Parathyroid adenoma (tissue), 2 donors: ENCODE measurements at regions not wholly inside any gene's neighbourhood (a gene's known extent, or its start where the extent isn't known, plus 50 kb on each side); places are given as distances from the start of the nearest gene placed in this dataset.

ENCODE experiments used
- H2AFZ ChIP-seq: fragments of 300-600 bp; sonication (generic); one replicate; pipeline ENCODE4 v1.7.0; 2017; ENCODE audit warnings: antibody characterized with exemption, mild to moderate bottlenecking
- H3K27ac ChIP-seq: fragments of 300-600 bp; sonication (generic); one replicate; pipeline ENCODE4 v1.7.0; 2017
- H3K27me3 ChIP-seq: fragments of 300-600 bp; sonication (generic); one replicate; pipeline ENCODE4 v1.7.0; 2017; ENCODE audit warnings: low read length; ENCODE audit not compliant: control insufficient read depth, insufficient read depth
- H3K36me3 ChIP-seq: fragments of 300-600 bp; sonication (generic); one replicate; pipeline ENCODE4 v1.7.0; 2017; ENCODE audit warnings: low read length; ENCODE audit not compliant: control insufficient read depth, insufficient read depth
- H3K4me1 ChIP-seq: fragments of 300-600 bp; sonication (generic); one replicate; pipeline ENCODE4 v1.7.0; 2017; ENCODE audit warnings: control low read depth
- H3K4me2 ChIP-seq: fragments of 300-600 bp; sonication (generic); one replicate; pipeline ENCODE4 v1.7.0; 2017; ENCODE audit warnings: low read length
- H3K4me3 ChIP-seq: fragments of 300-600 bp; sonication (generic); one replicate; pipeline ENCODE4 v1.7.0; 2017; ENCODE audit warnings: low read depth, low read length
- H3K79me2 ChIP-seq: fragments of 300-600 bp; sonication (generic); one replicate; pipeline ENCODE4 v1.7.0; 2017; ENCODE audit warnings: control low read depth
- H3K9ac ChIP-seq: fragments of 300-600 bp; sonication (generic); one replicate; pipeline ENCODE4 v1.7.0; 2017; ENCODE audit warnings: mild to moderate bottlenecking
- H3K9me3 ChIP-seq: fragments of 300-600 bp; sonication (generic); one replicate; pipeline ENCODE4 v1.7.0; 2017; ENCODE audit warnings: low read length; ENCODE audit not compliant: control insufficient read depth
- TF ChIP-seq, protein P1 (sequence below): fragments of 300-600 bp; sonication (generic); IDR thresholded peaks from one replicate; pipeline ENCODE4 v1.7.0; 2017; ENCODE audit warnings: antibody characterized with exemption, mild to moderate bottlenecking
- donor health status: primary hyperparathyroidism.

DNA sequence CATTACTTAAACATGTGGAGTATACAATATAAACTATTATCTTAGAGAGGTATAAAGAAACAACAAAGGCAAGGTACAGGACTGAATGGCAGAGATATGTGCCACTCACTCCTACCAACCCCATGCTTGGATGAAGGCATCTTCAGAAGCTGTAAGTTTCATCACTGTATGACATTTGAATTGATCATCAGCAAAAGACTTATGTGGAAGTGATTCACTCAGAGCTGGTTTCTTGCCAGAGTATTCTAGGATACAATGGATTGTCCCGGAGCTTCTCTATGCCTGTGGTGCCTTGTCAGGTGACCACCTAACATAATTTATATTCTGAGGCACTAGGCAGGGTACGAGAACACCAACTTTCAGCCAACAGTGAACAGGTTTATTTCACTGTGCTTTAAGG lies 392.2 kb downstream of the PPP1R2C start:
- Histone ChIP-seq H2AFZ (no peak overlapping the region), H3K36me3 (no peaks in the 10 kb centered on the region), H3K27me3 (no peaks in the 10 kb centered on the region), H3K9ac (no peak overlapping the region), H3K4me3 (no peak overlapping the region), H3K9me3 (no peaks in the 10 kb centered on the region), H3K4me2 (no peak overlapping the region), H3K27ac (no peak overlapping the region), H3K79me2 (no peaks in the 10 kb centered on the region), H3K4me1 (no peaks in the 10 kb centered on the region)
- TF ChIP-seq, protein P1, sequence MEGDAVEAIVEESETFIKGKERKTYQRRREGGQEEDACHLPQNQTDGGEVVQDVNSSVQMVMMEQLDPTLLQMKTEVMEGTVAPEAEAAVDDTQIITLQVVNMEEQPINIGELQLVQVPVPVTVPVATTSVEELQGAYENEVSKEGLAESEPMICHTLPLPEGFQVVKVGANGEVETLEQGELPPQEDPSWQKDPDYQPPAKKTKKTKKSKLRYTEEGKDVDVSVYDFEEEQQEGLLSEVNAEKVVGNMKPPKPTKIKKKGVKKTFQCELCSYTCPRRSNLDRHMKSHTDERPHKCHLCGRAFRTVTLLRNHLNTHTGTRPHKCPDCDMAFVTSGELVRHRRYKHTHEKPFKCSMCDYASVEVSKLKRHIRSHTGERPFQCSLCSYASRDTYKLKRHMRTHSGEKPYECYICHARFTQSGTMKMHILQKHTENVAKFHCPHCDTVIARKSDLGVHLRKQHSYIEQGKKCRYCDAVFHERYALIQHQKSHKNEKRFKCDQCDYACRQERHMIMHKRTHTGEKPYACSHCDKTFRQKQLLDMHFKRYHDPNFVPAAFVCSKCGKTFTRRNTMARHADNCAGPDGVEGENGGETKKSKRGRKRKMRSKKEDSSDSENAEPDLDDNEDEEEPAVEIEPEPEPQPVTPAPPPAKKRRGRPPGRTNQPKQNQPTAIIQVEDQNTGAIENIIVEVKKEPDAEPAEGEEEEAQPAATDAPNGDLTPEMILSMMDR: no peak

DNA sequence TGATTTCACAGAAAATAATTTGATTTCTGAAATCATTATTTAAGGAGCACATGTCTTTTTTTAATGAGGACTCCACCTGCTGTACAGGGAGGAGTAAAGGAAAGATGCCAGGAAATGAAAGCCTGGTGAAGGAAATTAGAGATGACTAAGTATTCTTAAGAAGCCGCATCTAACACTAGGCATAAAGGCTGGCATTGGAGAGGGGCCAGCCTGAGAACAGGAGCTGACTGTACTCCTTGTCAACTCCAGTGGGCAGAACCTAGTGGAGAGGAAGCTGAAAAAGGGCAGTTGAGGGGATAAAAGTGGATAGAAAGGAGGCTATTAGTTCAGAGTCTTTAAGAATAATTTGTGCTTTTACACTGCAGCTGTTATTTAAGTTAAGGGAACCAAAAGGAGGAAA lies 393.0 kb downstream of the PPP1R2C start:
- H3K4me3 ChIP-seq: no peak overlapping the region

DNA sequence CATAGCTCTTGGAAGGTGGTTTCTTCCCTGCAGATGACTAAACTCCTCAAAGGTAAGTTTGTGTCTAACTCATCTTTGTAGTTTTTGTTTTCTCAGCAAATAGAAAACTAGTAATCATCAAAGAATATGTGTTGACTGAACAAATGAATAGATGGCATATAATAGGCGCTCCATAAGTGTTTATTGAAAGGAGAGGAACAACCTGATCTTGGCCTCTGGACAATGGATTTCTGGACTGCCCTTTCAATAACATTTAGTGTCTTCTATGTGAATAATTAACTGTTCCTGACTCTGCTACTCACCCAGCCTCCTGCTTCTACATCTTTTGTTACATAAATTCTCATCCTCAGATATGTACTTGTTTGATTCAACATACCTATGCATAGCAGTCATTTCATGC lies 399.1 kb downstream of the PPP1R2C start:
- no peak overlapping the region for H3K4me2 ChIP-seq
- no peaks in the 10 kb centered on the region for H3K36me3 ChIP-seq
- no peaks in the 10 kb centered on the region for H3K4me1 ChIP-seq
- H3K4me3 ChIP-seq: no peak overlapping the region
- TF ChIP-seq, protein P1: no peak
- no peak overlapping the region for H3K27ac ChIP-seq
- H2AFZ ChIP-seq: no peak overlapping the region
- no peaks in the 10 kb centered on the region for H3K9me3 ChIP-seq
- no peaks in the 10 kb centered on the region for H3K27me3 ChIP-seq
- no peak overlapping the region for H3K9ac ChIP-seq
- H3K79me2 ChIP-seq: no peaks in the 10 kb centered on the region

More for the DNA sequence above, 393.0 kb downstream of the PPP1R2C start:
- no peaks in the 10 kb centered on the region for H3K79me2 ChIP-seq
- TF ChIP-seq, protein P1: no peak
- H3K9ac ChIP-seq: no peak overlapping the region
- H2AFZ ChIP-seq: no peak overlapping the region
- no peak overlapping the region for H3K27ac ChIP-seq
- no peaks in the 10 kb centered on the region for H3K36me3 ChIP-seq
- no peaks in the 10 kb centered on the region for H3K27me3 ChIP-seq
- no peak overlapping the region for H3K4me2 ChIP-seq
- H3K9me3 ChIP-seq: no peaks in the 10 kb centered on the region
- no peaks in the 10 kb centered on the region for H3K4me1 ChIP-seq

DNA sequence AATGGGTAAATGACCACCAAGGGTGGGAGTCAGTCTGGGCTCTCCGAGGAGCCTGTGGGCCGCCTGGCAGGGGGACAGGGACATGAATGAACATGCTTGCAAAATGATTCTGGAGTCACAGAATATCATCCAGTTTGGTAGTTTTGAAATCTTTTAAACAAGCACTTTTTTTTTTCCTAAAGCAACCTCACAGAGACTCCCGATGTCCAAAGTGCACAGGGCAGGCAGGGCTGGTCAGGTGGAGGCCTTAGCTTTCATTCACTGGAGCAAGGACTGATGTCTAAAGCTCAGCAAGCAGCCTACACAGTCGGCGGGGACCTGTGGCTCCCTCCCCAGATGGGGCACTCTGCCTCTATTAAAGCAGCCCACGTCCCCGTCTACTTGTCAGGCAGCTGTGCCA lies 402.9 kb downstream of the PPP1R2C start:
- Histone ChIP-seq H3K4me3 (no peak overlapping the region), H3K9me3 (no peaks in the 10 kb centered on the region), H3K79me2 (no peaks in the 10 kb centered on the region), H3K4me2 (no peak overlapping the region), H3K4me1 (no peaks in the 10 kb centered on the region), H3K27ac (no peak overlapping the region), H3K9ac (no peak overlapping the region), H2AFZ (no peak overlapping the region), H3K27me3 (no peaks in the 10 kb centered on the region), H3K36me3 (no peaks in the 10 kb centered on the region)
- TF ChIP-seq, protein P1: no peak

DNA sequence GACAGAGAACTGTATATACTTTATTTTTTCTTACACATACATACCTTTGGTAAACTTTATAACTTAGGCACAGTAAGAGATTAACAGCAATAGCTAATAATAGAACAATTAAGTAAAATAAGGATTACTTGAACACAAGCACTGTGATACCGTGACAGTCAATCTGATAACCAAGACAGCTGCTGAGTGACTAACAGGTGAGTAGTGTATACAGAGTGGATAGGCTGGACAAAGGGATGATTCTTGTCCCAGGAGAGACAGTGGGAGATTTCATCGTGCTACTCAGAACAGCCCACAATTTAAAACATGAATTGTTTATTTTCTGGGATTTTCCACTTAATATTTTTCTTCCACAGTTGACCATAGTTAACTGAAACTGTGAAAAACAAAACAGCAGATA lies 411.8 kb downstream of the PPP1R2C start:
- TF ChIP-seq, protein P1: no peak
- Histone ChIP-seq H3K27ac (no peak overlapping the region), H3K4me1 (no peaks in the 10 kb centered on the region), H3K4me3 (no peak overlapping the region), H3K27me3 (no peaks in the 10 kb centered on the region), H3K36me3 (no peaks in the 10 kb centered on the region), H3K9me3 (no peaks in the 10 kb centered on the region), H2AFZ (no peak overlapping the region), H3K9ac (no peak overlapping the region), H3K4me2 (no peak overlapping the region), H3K79me2 (no peaks in the 10 kb centered on the region)
